ENCODE measurements at regions not wholly inside any gene's neighbourhood (a gene's known extent, or its start where the extent isn't known, plus 50 kb on each side); places are given as distances from the start of the nearest gene placed in this dataset.

DNA sequence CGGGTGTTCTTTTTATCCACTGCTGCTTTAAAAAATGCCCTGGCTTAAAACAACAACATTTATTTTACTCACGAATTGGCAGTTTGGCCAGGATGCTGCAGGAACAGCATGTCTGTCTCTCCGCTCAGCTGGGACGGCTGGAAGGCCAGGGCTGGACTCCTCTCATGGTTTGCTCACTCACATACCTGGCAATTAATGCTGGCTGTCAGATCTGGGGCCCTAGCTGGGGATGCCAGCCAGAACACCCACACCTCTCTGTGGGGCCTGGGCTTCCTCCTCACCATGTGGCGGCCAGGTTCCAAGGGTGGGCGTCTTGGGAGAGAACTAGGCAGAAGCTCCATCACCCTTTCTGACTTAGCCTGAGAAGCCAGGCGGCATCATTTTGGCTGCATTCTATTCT lies 189.1 kb upstream of the IL12B start:
- TF ChIP-seq CTCF (IDR thresholded peaks at IDR 0.05 in 8 of 11, conservative IDR thresholded peaks at IDR 0.05 in 3 of 11) (no peak), POLR2A (IDR thresholded peaks at IDR 0.05) (no peak)
